HUES48 (cell line): ENCODE measurements at regions not wholly inside any gene's neighbourhood (a gene's known extent, or its start where the extent isn't known, plus 50 kb on each side); places are given as distances from the start of the nearest gene placed in this dataset.

ENCODE experiments used
- H3K27ac ChIP-seq: one replicate; pipeline ENCODE4 v1.7.0; 2013; ENCODE audit warnings: low read depth, low read length, inconsistent platforms
- H3K27me3 ChIP-seq: 2 replicates; pipeline ENCODE4 v1.6.1; 2013; ENCODE audit warnings: mild to moderate bottlenecking, low read length; ENCODE audit not compliant: control insufficient read depth, insufficient read depth
- H3K36me3 ChIP-seq: 2 replicates; pipeline ENCODE4 v1.6.1; 2013; ENCODE audit warnings: low read length; ENCODE audit not compliant: control insufficient read depth, insufficient read depth
- H3K4me1 ChIP-seq: 2 replicates; pipeline ENCODE4 v1.6.1; 2013; ENCODE audit warnings: mild to moderate bottlenecking, low read length; ENCODE audit not compliant: control insufficient read depth, insufficient read depth
- H3K4me3 ChIP-seq: 2 replicates; pipeline ENCODE4 v1.5.1; 2013; ENCODE audit warnings: mild to moderate bottlenecking, low read depth, low read length
- H3K9ac ChIP-seq: 2 replicates; pipeline ENCODE4 v1.6.1; 2013; ENCODE audit warnings: mild to moderate bottlenecking, low read depth, low read length, moderate library complexity
- H3K9me3 ChIP-seq: 2 replicates; pipeline ENCODE4 v1.6.1; 2013; ENCODE audit warnings: low read length; ENCODE audit not compliant: control insufficient read depth, insufficient read depth

DNA sequence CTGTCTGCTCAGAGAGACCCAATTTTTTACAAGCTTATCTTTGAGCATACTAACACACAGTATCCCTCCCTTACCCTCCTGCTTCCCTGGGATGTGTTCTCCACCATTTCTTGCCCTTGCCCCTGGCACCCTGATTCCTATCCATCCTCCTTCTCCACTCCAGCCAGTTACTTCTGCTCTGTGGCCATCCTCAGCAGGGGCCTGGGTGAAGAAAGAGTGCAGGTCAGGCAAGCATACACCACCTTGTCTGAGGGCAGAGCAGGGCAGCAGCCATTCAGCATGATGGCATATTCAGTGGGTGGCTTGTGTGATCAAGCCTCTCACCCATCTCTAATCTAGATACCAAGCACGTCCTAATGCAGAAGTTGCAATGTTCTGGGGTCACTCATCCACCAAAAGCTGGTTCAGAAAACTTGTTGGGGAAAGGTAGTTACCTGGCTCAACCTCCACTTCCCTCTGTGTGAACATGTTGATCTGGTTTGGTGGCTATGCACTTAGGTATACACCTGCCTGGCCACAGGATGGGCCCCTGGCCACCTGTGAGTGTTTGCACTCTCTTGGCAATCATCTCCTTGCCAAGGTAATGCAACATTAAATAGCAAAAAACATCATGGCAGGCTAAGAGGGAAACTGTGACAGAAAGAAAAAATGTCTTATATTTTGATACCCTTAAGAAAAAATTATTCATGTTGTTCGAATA, 900.3 kb upstream of the MIR17HG start:
- no peak overlapping the region for H3K4me3 ChIP-seq
- no peak overlapping the region for H3K27ac ChIP-seq

DNA sequence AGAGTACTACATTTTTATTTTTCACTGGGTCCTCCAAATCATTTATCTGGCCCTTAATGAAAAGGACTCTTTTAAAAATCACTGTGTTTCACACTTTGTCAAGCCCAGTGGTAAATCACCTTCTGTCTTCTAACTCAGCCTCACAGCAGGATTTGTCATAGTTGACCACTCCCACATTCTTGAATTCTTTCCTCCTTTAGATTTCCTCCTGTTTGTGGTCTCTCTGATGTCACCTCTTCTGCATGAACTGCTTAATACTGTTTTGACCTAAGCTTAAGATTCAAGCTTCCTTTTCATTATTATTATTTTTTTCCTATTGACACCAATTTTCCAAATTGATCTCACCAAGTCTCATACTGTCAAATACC, 899.8 kb upstream of the MIR17HG start:
- H3K27ac ChIP-seq: no peak overlapping the region

More for the DNA sequence above, 900.3 kb upstream of the MIR17HG start:
- Histone ChIP-seq H3K9ac (no peak overlapping the region), H3K36me3 (no peaks in the 10 kb centered on the region), H3K27me3 (no peaks in the 10 kb centered on the region), H3K4me1 (peaks cover 9% of the 10 kb centered on the region; the same call in 1 of the 2 replicates), H3K9me3 (no peaks in the 10 kb centered on the region)

DNA sequence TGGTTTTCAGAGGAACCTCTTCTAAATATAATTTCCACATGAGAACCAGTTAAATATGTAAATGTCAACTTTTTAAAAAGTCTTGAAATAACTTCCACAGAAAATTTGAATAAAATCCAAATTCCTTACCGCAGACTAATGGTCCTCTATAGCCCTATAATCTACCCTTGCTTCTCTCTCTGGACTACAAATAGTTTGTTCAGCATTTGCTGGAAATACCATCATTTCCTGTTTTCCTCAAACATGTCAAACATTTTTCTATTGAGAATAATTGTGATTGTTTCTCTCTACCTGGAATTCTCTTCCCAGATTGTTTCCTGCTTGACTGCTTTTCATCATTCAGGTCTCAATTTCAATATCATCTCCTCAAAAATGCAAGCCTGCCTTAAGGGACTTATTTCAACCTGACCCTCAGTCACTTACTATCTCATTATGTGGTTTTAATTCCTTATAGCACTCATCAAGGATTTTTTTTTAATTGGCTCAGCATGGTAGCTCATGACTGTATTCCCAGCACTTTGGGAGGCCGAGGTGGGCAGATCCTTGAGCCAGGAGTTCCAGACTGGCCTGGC, 898.9 kb upstream of the MIR17HG start:
- Histone ChIP-seq H3K36me3 (no peaks in the 10 kb centered on the region), H3K4me1 (peaks cover 9% of the 10 kb centered on the region; the same call in 1 of the 2 replicates), H3K27me3 (no peaks in the 10 kb centered on the region), H3K27ac (no peak overlapping the region), H3K9ac (no peak overlapping the region), H3K9me3 (no peaks in the 10 kb centered on the region), H3K4me3 (no peak overlapping the region)

More for the DNA sequence above, 899.8 kb upstream of the MIR17HG start:
- H3K9ac ChIP-seq: no peak overlapping the region
- no peaks in the 10 kb centered on the region for H3K27me3 ChIP-seq
- H3K4me3 ChIP-seq: no peak overlapping the region
- H3K4me1 ChIP-seq: peaks cover 9% of the 10 kb centered on the region; the same call in 1 of the 2 replicates
- H3K36me3 ChIP-seq: no peaks in the 10 kb centered on the region
- no peaks in the 10 kb centered on the region for H3K9me3 ChIP-seq

DNA sequence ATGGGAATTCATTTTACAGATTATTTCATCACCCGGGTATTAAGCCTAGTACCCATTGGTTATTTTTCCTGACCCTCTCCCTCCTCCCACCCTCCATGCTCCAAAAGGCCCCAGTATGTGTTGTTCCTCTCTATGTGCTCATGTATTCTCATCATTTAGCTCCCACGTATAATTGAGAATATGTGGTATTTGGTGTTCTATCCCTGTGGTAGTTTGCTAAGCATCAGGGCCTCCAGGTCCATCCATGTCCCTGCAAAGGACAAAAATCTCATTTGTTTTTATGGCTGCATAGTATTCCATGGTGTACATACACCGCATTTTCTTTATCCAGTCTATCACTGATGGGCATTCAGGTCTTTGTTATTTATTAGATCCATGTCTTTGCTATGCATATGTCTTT, 894.1 kb upstream of the MIR17HG start:
- Histone ChIP-seq H3K36me3 (no peaks in the 10 kb centered on the region), H3K27ac (no peak overlapping the region), H3K27me3 (no peaks in the 10 kb centered on the region), H3K4me3 (no peak overlapping the region), H3K4me1 (no peaks in the 10 kb centered on the region), H3K9me3 (no peaks in the 10 kb centered on the region), H3K9ac (no peak overlapping the region)

DNA sequence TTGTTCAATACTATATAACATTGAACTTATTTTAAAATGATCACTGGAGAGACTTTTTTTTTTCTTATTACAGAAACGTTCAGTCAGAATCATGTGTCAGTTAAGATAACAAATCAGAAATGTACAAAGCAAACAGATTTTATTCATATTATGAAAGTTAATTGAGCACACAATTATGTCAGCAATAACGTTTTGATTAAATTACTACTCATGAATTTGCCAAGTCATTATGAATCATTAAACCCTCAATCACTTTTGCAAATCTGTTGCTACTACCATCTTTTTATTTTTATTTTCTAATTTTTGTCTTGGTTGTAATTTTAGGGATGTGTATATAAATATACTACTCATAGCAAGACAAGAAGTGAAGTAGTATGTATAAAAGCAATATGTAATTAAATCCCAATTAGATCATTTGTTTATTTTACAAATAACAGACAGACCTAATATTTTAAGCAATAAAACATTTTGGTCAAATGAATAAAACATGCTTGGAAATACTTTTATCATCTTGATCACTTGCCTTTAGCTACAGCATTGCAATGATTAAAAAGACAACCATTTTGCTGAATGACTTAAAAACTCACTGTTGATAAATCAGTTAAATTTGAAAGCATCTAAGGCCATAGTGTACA, 893.4 kb upstream of the MIR17HG start:
- H3K9ac ChIP-seq: no peak overlapping the region
- H3K27me3 ChIP-seq: no peaks in the 10 kb centered on the region
- H3K27ac ChIP-seq: no peak overlapping the region
- H3K9me3 ChIP-seq: no peaks in the 10 kb centered on the region
- H3K4me1 ChIP-seq: no peaks in the 10 kb centered on the region
- no peaks in the 10 kb centered on the region for H3K36me3 ChIP-seq
- H3K4me3 ChIP-seq: no peak overlapping the region

DNA sequence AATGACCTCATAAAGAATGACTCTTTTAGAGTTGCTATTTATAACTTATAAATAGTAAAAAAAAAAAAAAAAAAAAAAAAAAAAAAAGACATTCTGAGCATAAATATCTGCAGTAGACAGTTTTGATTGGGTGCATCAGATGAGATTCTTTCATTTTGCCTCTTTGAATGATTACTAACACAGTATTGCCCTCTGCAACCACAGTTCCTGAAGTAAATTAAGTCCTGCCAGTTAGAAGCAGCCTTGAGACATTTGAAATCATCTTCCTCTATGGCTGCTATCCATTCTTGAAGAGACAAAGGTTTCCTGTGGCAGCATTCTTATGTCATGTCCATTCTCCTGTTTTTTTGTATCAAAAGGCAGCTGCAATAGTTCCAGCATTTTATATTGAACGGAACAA, 892.4 kb upstream of the MIR17HG start:
- H3K9ac ChIP-seq: no peak overlapping the region
- H3K4me3 ChIP-seq: no peak overlapping the region

DNA sequence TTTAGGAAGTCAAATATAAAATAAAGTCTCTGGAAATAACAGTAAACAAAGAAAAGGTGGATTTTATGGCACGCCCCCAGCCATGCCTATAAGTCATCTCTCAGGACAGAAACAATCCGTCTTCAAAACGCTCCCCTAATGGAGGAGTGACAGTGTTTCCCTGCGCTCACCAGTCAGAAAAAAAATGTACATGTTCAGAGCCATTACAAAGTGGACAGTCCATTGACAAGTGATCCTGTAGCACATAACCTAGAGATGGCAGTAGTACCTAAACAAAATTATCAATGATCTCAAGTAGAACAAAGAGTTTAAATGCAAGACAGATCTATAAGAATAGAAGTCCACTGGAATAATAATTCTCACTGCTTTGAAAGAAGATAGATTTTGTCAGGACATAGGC, 891.7 kb upstream of the MIR17HG start:
- Histone ChIP-seq H3K27ac (no peak overlapping the region), H3K9ac (no peak overlapping the region), H3K4me1 (no peaks in the 10 kb centered on the region), H3K9me3 (no peaks in the 10 kb centered on the region), H3K36me3 (no peaks in the 10 kb centered on the region), H3K27me3 (no peaks in the 10 kb centered on the region), H3K4me3 (no peak overlapping the region)

More for the DNA sequence above, 892.4 kb upstream of the MIR17HG start:
- Histone ChIP-seq H3K27me3 (no peaks in the 10 kb centered on the region), H3K36me3 (no peaks in the 10 kb centered on the region), H3K27ac (no peak overlapping the region), H3K9me3 (no peaks in the 10 kb centered on the region), H3K4me1 (no peaks in the 10 kb centered on the region)

DNA sequence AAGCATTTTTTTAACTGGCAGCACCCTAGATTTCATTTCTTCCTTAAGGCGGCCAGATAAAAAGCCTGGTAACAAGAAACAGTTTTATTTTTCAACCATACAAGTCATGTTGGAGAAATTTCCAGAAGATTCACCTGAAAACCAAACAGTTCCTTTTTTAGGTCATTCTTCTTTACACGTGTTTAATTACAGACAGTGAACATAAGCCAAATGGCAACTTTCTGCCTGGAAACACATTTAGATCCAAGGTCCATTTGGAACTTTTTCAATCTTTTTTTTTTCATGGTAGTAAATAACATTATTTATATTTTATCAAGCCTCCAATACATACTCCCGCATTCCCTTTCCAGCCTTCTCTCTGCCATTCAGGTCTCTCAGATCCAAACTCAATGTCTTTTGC, 886.1 kb upstream of the MIR17HG start:
- no peaks in the 10 kb centered on the region for H3K9me3 ChIP-seq
- H3K4me3 ChIP-seq: no peak overlapping the region
- no peaks in the 10 kb centered on the region for H3K27me3 ChIP-seq
- no peaks in the 10 kb centered on the region for H3K36me3 ChIP-seq
- no peak overlapping the region for H3K27ac ChIP-seq
- no peak overlapping the region for H3K9ac ChIP-seq
- no peaks in the 10 kb centered on the region for H3K4me1 ChIP-seq

DNA sequence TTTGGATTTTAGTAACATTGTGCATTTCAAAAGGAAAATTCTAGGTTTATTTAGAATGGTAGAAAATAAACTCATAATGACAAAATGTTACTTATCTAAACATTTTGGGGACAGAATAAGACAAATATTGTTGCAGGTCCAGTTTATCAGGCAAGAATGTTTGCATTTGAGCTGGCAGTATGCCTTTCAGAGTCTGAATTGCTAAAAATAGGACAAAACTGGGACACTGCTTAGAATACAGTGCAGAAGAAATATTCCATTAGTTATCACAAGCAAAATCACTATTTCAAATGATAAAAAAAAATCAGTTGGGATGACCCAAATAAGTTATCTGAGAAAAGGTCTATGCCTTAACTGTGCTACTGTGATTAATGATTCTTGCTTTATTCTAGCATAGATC, 870.3 kb upstream of the MIR17HG start:
- no peaks in the 10 kb centered on the region for H3K27me3 ChIP-seq
- H3K9ac ChIP-seq: no peak overlapping the region
- no peak overlapping the region for H3K4me3 ChIP-seq
- H3K36me3 ChIP-seq: no peaks in the 10 kb centered on the region
- no peak overlapping the region for H3K27ac ChIP-seq
- no peaks in the 10 kb centered on the region for H3K9me3 ChIP-seq
- H3K4me1 ChIP-seq: no peaks in the 10 kb centered on the region

DNA sequence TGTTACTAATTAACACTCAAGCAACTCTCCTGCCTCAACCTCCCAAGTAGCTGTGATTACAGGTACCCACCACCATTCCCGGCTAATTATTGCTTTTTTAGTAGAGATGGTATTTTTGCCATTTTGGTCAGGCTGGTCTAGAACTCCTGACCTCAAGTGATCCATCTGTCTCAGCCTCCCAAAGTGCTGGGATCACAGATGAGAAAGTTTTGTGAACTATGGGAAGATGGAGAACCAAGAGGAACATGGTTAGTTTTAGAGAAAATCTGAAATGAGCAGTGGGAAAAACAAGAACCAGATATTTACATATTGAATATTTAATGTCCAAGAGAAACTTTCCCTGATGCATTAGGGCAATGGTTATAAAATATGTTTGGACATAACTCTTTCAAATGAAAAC, 863.6 kb upstream of the MIR17HG start:
- no peak overlapping the region for H3K4me3 ChIP-seq
- H3K27me3 ChIP-seq: no peaks in the 10 kb centered on the region
- no peak overlapping the region for H3K27ac ChIP-seq
- H3K4me1 ChIP-seq: no peaks in the 10 kb centered on the region
- H3K9ac ChIP-seq: no peak overlapping the region
- no peaks in the 10 kb centered on the region for H3K36me3 ChIP-seq
- no peaks in the 10 kb centered on the region for H3K9me3 ChIP-seq

DNA sequence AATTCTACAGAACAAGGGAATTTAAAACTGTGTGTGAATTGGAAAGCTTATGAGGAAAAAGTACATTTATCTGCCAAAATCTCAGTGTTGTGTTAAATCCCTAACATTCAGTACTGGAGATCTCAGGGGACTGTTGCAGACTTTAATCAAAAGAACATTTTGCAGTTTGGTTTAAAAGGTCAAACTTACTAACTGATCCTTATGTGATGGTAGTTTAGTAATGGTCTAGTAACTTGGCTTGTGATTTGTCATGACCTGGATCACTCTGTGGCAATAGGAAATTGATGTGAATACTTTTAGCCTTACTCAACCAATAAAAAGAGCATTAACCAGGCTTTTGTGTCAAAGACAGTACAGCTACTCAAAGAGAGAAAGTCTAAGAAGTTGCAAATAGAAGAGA, 862.1 kb upstream of the MIR17HG start:
- Histone ChIP-seq H3K4me1 (no peaks in the 10 kb centered on the region), H3K9me3 (no peaks in the 10 kb centered on the region), H3K36me3 (no peaks in the 10 kb centered on the region), H3K27ac (no peak overlapping the region), H3K4me3 (no peak overlapping the region), H3K27me3 (no peaks in the 10 kb centered on the region), H3K9ac (no peak overlapping the region)
